ENCODE measurements at regions not wholly inside any gene's neighbourhood (a gene's known extent, or its start where the extent isn't known, plus 50 kb on each side); places are given as distances from the start of the nearest gene placed in this dataset.

DNA sequence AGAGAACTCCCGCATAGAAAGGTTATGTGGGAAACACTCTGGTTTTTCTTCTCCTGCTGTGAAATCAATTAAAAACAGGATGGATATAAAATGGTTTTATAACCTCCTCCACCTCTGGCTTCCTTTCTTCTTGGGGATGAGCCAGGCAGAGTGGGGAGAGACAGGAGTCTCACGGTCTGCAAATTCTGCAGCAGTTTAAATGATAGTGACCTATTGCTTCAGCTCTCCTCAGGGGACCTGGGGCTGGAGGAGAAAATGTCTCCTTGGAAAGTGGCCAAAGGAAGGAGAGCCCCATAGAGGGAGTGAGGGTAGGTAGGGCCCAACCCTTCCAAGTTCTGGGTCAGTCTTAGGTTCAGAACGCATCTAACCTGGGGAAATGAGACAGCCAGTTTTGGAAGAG, 118.8 kb downstream of the MTX3 start:
- Histone ChIP-seq H2AFZ (ENCODE audit: control insufficient read depth, low read length) (no peak overlapping the region), H3K4me2 (ENCODE audit: control insufficient read depth, extremely low read depth, insufficient read depth, low read depth, low read length) (no peak overlapping the region), H3K9me1 (ENCODE audit: control insufficient read depth, extremely low read depth, insufficient read depth, low read length) (no peaks in the 10 kb centered on the region), H4K20me1 (ENCODE audit: control insufficient read depth, extremely low read depth, insufficient read depth, low read length) (no peaks in the 10 kb centered on the region), H3K79me2 (ENCODE audit: control insufficient read depth, insufficient read depth, low read length) (no peaks in the 10 kb centered on the region), H3K36me3 (ENCODE audit: control insufficient read depth in 2 of 2, extremely low read depth in 1 of 2, insufficient read depth in 2 of 2, low read length in 2 of 2) (no peaks in the 10 kb centered on the region), H3K27ac (ENCODE audit: control insufficient read depth, insufficient read depth, low read length) (no peak overlapping the region), H3K9ac (ENCODE audit: control insufficient read depth, extremely low read depth, insufficient read depth, low read length) (no peak overlapping the region), H3K27me3 (ENCODE audit: control insufficient read depth, extremely low read depth, insufficient read depth, low read length) (peaks cover 29% of the 10 kb centered on the region), H3K4me1 (ENCODE audit: control insufficient read depth, extremely low read depth, insufficient read depth, low read length) (no peaks in the 10 kb centered on the region), H3K4me3 (ENCODE audit: control insufficient read depth in 2 of 3, extremely low read depth in 1 of 3, insufficient read depth in 2 of 3, low read depth in 1 of 3, low read length in 3 of 3) (no peak overlapping the region), H3K9me3 (ENCODE audit: control insufficient read depth, low read depth, low read length) (no peaks in the 10 kb centered on the region)
- FAIRE-seq, result no peak
- dilution Hi-C loops (cut with MboI; ENCODE audit: extremely low pct_ligation_motif_present, low sequenced_read_pairs), result no loop called here
- no peak for DNase-seq (ENCODE audit: low read depth, low spot score)
- TF ChIP-seq, protein P1, sequence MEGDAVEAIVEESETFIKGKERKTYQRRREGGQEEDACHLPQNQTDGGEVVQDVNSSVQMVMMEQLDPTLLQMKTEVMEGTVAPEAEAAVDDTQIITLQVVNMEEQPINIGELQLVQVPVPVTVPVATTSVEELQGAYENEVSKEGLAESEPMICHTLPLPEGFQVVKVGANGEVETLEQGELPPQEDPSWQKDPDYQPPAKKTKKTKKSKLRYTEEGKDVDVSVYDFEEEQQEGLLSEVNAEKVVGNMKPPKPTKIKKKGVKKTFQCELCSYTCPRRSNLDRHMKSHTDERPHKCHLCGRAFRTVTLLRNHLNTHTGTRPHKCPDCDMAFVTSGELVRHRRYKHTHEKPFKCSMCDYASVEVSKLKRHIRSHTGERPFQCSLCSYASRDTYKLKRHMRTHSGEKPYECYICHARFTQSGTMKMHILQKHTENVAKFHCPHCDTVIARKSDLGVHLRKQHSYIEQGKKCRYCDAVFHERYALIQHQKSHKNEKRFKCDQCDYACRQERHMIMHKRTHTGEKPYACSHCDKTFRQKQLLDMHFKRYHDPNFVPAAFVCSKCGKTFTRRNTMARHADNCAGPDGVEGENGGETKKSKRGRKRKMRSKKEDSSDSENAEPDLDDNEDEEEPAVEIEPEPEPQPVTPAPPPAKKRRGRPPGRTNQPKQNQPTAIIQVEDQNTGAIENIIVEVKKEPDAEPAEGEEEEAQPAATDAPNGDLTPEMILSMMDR (optimal IDR thresholded peaks at IDR 0.05 in 1 of 3, IDR thresholded peaks at IDR 0.05 in 1 of 3, conservative IDR thresholded peaks at IDR 0.05 in 1 of 3; ENCODE audit: extremely low read depth in 1 of 3, insufficient read depth in 2 of 3, low read length in 3 of 3), result no peak
- TF ChIP-seq EZH2 (IDR thresholded peaks at IDR 0.05; ENCODE audit: low read length), result no peak

DNA sequence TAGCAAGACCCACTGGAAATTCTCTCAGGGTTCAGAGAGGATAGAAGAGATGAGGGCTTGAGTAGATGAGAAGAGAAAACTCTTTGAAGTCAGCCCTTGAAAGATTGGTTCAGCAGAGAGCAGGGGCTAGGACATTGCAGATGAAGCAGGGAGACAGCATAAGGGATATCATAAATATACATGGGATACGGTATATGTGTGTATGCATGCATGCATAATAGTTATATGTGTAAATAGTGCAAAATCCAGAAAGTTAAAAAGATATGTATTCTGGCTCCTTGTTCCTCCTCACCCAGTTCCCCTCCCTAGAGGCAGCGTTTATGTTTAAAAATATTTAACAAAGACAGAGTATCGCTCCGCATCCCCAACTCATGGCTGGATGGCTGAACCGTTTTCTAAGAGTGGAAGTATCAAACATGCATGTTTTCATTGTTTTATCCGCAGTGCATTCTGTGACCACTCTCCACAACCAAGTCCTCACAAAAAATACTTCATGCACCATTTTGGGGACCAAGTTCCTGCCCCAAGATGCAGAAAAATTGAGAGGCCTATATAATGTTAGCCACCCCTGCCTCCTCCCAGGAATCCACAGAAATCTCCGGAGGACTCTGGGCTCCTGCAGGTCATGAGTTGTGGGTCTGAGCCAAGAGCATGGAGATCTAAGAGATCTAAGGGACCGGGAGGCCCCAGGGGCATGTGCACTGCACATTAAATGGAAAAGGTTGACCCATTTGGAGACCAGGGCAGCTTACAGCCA, 119.5 kb downstream of the MTX3 start:
- no peaks in the 10 kb centered on the region for H3K9me1 ChIP-seq (ENCODE audit: control insufficient read depth, extremely low read depth, insufficient read depth, low read length)
- no peak for FAIRE-seq
- no peaks in the 10 kb centered on the region for H3K4me1 ChIP-seq (ENCODE audit: control insufficient read depth, extremely low read depth, insufficient read depth, low read length)
- no peaks in the 10 kb centered on the region for H4K20me1 ChIP-seq (ENCODE audit: control insufficient read depth, extremely low read depth, insufficient read depth, low read length)
- dilution Hi-C loops (cut with MboI; ENCODE audit: extremely low pct_ligation_motif_present, low sequenced_read_pairs), result no loop called here
- no peak overlapping the region for H3K4me3 ChIP-seq (ENCODE audit: control insufficient read depth in 2 of 3, extremely low read depth in 1 of 3, insufficient read depth in 2 of 3, low read depth in 1 of 3, low read length in 3 of 3)
- H3K9me3 ChIP-seq (ENCODE audit: control insufficient read depth, low read depth, low read length), result no peaks in the 10 kb centered on the region
- no peaks in the 10 kb centered on the region for H3K79me2 ChIP-seq (ENCODE audit: control insufficient read depth, insufficient read depth, low read length)
- no peak overlapping the region for H3K27ac ChIP-seq (ENCODE audit: control insufficient read depth, insufficient read depth, low read length)
- H3K36me3 ChIP-seq (ENCODE audit: control insufficient read depth in 2 of 2, extremely low read depth in 1 of 2, insufficient read depth in 2 of 2, low read length in 2 of 2), result no peaks in the 10 kb centered on the region
- H3K27me3 ChIP-seq (ENCODE audit: control insufficient read depth, extremely low read depth, insufficient read depth, low read length), result peaks cover 29% of the 10 kb centered on the region
- H2AFZ ChIP-seq (ENCODE audit: control insufficient read depth, low read length), result no peak overlapping the region
- no peak overlapping the region for H3K9ac ChIP-seq (ENCODE audit: control insufficient read depth, extremely low read depth, insufficient read depth, low read length)
- no peak overlapping the region for H3K4me2 ChIP-seq (ENCODE audit: control insufficient read depth, extremely low read depth, insufficient read depth, low read depth, low read length)
- TF ChIP-seq, protein P1 (optimal IDR thresholded peaks at IDR 0.05 in 1 of 3, IDR thresholded peaks at IDR 0.05 in 1 of 3, conservative IDR thresholded peaks at IDR 0.05 in 1 of 3; ENCODE audit: extremely low read depth in 1 of 3, insufficient read depth in 2 of 3, low read length in 3 of 3), result no peak
- TF ChIP-seq EZH2 (IDR thresholded peaks at IDR 0.05; ENCODE audit: low read length), result no peak
- DNase-seq (ENCODE audit: low read depth, low spot score), result no peak

Data from keratinocyte (primary cell).